ENCODE measurements at regions not wholly inside any gene's neighbourhood (a gene's known extent, or its start where the extent isn't known, plus 50 kb on each side); places are given as distances from the start of the nearest gene placed in this dataset.

- H3K4me3 ChIP-seq (ENCODE audit: low read depth, low read length): no peak overlapping the region
- H3K36me3 ChIP-seq (ENCODE audit: control insufficient read depth in 2 of 2, insufficient read depth in 1 of 2, low read length in 2 of 2): no peaks in the 10 kb centered on the region
- H3K4me1 ChIP-seq (ENCODE audit: control insufficient read depth, insufficient read depth, low read length): no peaks in the 10 kb centered on the region
- POLR2A ChIA-PET: no interaction called here
- CTCF ChIA-PET: no interaction called here
- H3K27ac ChIP-seq (ENCODE audit: extremely low read depth, low read depth, low read length): no peak overlapping the region
- no peaks in the 10 kb centered on the region for H3K9me3 ChIP-seq (ENCODE audit: control insufficient read depth, insufficient read depth, low read depth, low read length)
- no peak for TF ChIP-seq KLF17 (tag by site-specific recombination; IDR thresholded peaks at IDR 0.05)
- no peak for TF ChIP-seq CTCF (tag by site-specific recombination; IDR thresholded peaks at IDR 0.05)
- no peak for TF ChIP-seq MZF1 (tag by site-specific recombination; IDR thresholded peaks at IDR 0.05; ENCODE audit: borderline replicate concordance)
- TF ChIP-seq ZNF138 (tag by site-specific recombination; IDR thresholded peaks at IDR 0.05; ENCODE audit: borderline replicate concordance): no peak
Observed at GRCh38 chr13:107529035-107529434, 686.3 kb downstream of the LIG4 start.

- H3K9me3 ChIP-seq (ENCODE audit: control insufficient read depth, insufficient read depth, low read depth, low read length): no peaks in the 10 kb centered on the region
- H3K27ac ChIP-seq (ENCODE audit: extremely low read depth, low read depth, low read length): no peak overlapping the region
- no peaks in the 10 kb centered on the region for H3K4me1 ChIP-seq (ENCODE audit: control insufficient read depth, insufficient read depth, low read length)
- no peaks in the 10 kb centered on the region for H3K36me3 ChIP-seq (ENCODE audit: control insufficient read depth in 2 of 2, insufficient read depth in 1 of 2, low read length in 2 of 2)
- no peak for TF ChIP-seq ZNF423 (tag by site-specific recombination; IDR thresholded peaks at IDR 0.05)
- no peak for TF ChIP-seq ZNF785 (tag by site-specific recombination; IDR thresholded peaks at IDR 0.05)
- TF ChIP-seq INSM2 (tag by site-specific recombination; IDR thresholded peaks at IDR 0.05): no peak
- no peak for TF ChIP-seq ZNF558 (tag by site-specific recombination; IDR thresholded peaks at IDR 0.05)
- TF ChIP-seq ZNF354C (tag by site-specific recombination; IDR thresholded peaks at IDR 0.05; ENCODE audit: borderline replicate concordance, low read depth): no peak
- TF ChIP-seq MZF1 (tag by site-specific recombination; IDR thresholded peaks at IDR 0.05; ENCODE audit: borderline replicate concordance): no peak
- no peak for TF ChIP-seq ZNF280D (tag by site-specific recombination; IDR thresholded peaks at IDR 0.05)
- no peak for TF ChIP-seq ZNF488 (tag by site-specific recombination; IDR thresholded peaks at IDR 0.05)
- TF ChIP-seq SP2 (tag by site-specific recombination; IDR thresholded peaks at IDR 0.05): no peak
- no peak for TF ChIP-seq BCL11A (tag by site-specific recombination; IDR thresholded peaks at IDR 0.05; ENCODE audit: low read depth)
- no peak for TF ChIP-seq ZBTB7A (tag by site-specific recombination; IDR thresholded peaks at IDR 0.05; ENCODE audit: low read depth)
- no peak for TF ChIP-seq PRDM10 (tag by site-specific recombination; IDR thresholded peaks at IDR 0.05)
- TF ChIP-seq ZNF211 (tag by site-specific recombination; IDR thresholded peaks at IDR 0.05; ENCODE audit: low read depth): no peak
- TF ChIP-seq TCF7L2 (IDR thresholded peaks at IDR 0.05; ENCODE audit: borderline replicate concordance, low read depth, low read length): no peak
- no peak for TF ChIP-seq ATF2 (tag by site-specific recombination; IDR thresholded peaks at IDR 0.05; ENCODE audit: low read depth)
- no peak for TF ChIP-seq HOXC10 (CRISPR knock-in tag; IDR thresholded peaks at IDR 0.05)
- CTCF ChIA-PET: no interaction called here
- POLR2A ChIA-PET: no interaction called here
- H3K4me3 ChIP-seq (ENCODE audit: low read depth, low read length): no peak overlapping the region
Observed at GRCh38 chr13:107518780-107519179, 696.6 kb downstream of the LIG4 start.
